ENCODE measurements at regions not wholly inside any gene's neighbourhood (a gene's known extent, or its start where the extent isn't known, plus 50 kb on each side); places are given as distances from the start of the nearest gene placed in this dataset.

DNA sequence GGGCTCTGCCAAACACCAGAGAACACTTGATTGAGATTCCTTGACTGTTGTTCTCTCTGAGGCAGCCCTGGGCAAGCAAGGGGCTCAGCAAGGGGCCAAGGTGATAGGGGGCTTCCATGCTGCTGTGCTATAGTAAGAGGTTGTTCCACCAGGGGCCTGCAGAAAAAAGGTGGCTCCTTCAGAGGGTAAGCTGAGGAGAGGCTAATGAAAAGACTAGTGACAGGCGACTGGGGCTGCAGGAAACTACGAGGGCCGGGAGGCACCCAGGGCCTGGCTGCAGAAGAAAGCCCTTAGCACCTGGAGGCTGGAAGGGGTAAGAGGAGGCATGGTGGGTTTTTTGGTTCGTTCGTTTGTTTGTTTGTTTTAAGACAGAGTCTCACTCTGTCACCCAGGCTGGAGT is 88.0 kb upstream of the CTNNA1 start:
- no peak for DNase-seq (ENCODE audit: low spot score)

DNA sequence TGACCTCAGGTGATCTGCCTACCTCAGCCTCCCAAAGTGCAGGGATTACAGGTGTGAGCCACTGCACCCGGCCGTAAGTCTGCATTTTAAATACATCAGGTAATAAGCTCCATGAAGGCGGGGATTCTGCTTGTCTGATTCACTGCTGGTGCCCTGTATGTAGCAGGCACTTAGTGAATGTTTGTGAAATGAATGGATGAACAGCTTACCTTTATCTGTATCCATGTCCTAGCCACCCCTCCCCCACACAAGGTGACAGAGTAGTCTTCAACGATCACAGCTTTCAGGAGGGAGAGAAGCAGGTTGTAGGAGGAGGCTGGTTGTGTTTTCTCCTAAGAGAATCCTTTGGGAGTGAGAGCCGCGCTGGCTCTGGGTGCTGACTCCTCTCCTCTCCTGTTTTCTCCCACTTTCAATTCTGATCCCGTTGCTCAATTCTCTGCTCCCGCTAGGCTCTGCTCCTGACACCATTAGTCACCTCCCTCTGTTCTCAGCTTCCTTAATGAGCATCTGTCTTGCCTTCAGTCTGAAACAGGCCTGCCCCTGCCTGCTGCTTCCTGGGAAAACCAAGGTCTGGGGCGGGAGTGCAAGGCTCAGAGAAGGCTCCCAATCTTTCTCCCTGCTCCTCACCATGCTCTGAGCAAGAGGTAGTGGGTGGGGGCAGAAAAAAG is 88.8 kb upstream of the CTNNA1 start:
- DNase-seq (ENCODE audit: low spot score) = peak; percentile 45

DNA sequence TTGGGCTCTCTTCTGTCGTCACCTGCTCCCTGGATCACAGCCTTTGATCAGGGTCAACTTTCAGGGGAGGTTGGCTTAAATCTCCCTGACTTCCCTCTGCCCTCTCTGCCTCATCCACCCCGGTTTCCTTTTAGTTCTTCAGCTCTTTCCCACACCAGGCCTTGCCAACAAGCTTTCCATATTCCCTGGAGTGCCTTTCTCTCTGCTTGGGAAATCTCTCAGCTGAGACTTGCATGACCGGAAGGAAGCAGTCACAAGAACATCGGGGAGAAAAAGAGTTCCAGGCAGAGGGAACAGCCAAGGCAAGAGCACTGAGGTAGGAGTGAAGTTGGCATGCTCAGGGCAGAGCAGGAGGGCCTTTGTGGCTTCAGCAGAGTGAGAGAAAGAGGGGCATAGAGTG is 88.4 kb upstream of the HSPA9 start:
- no peak for DNase-seq (ENCODE audit: low spot score)

DNA sequence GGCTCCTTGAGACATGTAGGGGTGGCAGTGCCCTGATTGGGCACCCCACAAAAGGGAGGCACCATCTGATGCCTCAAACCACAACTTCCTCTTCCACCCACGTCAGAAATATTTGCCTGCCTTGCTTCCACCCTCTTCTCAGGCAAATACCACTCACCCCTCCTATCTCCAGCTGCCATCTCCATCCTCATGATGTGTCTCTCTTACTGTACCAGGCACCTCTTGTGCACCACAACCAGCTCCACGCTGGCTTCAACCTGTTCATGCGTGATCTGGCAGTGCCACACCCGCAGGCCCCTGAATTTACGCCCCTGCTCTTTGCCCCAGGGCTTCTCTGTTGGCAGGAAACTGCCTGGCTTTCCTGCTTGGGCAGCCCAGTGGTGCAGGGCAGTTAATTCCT is 87.8 kb upstream of the HSPA9 start:
- no peak for DNase-seq (ENCODE audit: low spot score)

DNA sequence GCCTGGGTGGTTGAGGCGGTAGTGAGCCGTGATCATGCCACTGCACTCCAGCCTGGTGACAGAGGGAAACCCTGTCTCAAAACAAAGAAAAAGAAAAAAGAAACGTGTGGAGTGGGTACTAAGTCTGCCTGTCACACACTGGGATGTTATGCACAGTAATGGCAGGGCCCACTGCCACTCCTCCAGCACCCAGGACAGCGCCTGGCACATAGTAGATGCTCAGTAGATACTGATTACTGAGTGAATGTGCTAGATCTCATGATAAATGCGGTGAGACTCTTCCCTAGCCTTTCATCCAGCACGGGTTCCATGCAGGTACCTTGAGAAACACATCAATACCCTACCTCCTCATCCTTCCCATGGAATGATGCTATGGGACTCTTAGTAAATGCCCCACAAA is 87.4 kb upstream of the HSPA9 start:
- DNase-seq (ENCODE audit: low spot score) = peak; percentile 29

DNA sequence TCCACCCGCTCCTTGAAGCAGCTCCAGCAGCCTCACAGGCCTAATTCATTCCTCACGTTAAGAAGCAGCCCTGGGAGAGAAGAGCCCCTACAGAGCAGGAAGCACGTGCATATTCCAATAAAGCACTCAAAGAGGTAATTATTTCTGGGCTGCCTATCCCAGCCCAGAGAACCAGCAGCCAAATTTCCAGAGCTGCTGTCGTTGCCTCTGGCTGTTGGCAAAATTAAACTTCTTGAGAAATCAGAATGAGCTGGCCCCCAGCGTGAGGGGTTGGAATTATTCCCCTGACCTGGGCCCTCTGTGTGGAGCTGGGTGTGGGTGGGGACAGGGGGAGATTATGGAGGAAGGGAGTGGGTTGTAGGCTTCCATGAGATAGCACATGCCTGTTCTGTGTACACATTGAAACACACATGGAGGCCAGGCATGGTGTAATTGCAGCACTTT is 86.8 kb upstream of the HSPA9 start:
- no peak for DNase-seq (ENCODE audit: low spot score)

DNA sequence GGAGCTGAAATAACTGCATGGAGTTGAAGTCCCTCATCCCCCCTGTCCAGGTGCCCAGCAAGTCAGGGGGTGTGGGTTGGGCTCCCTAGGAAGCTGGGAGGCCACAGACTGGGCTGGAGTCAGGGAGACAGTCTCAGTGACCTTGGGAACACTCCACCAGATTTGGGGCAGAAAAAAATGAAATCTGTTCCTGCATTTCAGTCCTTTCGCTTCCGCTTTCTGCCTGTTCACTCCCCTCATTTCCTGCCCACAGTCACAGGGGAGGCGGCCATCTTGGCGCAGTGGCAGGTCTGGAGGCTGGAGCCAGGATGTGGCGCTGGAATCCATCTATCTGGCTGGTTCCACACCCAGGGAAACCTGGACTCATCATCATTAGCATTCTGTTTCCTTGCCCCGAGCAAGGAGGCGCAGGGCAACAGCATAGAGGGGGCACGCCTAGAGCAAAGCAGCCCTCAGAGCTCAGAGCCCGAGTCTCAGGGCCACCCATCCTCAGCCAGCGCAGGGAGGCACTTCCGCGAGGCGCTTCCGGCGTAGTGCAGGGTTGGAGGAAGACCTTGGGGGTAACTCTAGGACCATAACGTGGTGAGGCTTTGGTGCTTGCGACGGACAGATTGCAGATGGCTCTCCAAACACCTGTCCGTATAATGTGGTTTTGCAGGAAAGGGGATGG is 86.2 kb upstream of the HSPA9 start:
- DNase-seq (ENCODE audit: low spot score) = no peak

DNA sequence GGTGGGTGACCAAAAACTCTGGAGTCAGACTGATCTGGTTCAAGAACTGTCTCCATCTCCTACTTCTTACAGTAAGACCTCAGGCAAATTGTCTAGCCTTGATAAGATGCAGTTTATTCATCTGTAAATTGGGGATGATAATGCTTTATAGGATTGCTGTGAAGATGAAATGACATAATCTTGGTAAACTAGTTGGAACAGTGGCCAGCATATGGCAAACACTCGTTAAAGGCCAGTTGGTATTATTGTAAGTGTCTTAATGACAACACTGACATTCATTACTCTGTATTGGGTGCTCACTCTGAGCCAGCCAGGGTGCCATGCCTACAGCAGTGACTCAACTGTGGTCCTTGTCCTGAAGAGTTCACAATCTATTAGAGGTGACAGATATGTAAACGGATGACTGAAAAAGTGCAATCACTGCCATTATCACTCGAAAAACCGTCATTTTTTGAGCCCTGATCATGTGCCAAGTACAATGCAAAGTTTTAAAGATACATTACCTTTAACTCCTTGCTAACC is 84.9 kb upstream of the HSPA9 start:
- no peak for DNase-seq (ENCODE audit: low spot score)

DNA sequence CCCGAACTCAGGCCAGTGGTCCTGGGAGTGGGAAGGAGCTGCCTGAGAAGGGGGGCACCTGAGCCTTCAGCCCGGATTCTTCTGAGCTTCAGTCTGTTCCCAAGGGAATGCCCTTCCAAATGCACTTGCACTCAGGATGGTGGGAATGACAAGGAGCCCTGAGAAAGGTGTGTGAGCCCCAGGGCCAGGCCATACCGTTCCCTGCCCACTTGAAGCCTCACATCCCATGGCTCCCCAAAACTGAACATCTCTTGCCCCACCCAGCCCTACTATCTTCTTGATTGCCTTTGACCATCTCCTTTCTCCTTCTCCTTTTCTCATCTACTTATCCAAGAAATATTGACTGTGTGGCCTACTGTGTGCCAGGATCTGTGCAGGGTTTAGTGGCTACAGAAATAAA is 84.4 kb upstream of the HSPA9 start:
- no peak for DNase-seq (ENCODE audit: low spot score)

DNA sequence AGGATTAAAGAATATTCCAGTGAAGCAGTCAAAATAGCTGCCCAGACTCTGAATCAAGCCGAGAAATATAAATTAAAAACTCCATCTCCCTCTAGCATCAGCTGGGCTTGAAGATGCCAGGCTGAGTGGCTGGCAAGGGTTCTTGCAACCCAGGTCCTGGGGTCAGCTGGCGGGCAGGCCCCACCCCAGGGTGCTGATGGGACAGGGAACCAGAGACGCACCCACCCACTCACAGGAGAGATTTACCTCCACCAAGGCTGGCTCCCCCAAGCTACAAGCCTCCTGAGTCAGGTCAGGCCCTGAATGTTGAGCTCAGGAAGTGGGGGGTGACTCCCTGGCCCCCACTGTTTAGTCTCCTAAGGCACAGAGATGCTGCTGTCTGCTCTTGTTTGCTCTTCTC is 83.9 kb upstream of the HSPA9 start:
- no peak for DNase-seq (ENCODE audit: low spot score)

DNA sequence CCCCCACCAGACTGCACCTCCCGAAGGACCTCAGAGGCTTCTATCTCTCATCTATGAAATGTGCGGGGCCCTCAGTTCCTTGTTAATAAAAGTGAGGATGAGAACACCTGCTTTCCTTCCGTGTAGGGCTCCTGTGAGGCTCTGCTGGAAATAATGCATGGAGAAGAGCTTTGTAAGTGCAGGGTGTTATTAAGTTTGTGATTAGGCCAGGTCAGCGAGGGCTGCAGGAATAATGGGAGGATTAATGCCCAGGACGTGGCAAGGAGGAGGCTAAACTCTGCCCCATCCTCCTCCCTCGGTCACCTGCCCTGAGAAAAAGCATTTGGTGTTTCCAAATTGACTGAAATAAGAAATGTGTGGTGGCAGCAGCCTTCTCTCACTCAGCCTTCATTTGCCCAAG is 83.5 kb upstream of the HSPA9 start:
- no peak for DNase-seq (ENCODE audit: low spot score)

DNA sequence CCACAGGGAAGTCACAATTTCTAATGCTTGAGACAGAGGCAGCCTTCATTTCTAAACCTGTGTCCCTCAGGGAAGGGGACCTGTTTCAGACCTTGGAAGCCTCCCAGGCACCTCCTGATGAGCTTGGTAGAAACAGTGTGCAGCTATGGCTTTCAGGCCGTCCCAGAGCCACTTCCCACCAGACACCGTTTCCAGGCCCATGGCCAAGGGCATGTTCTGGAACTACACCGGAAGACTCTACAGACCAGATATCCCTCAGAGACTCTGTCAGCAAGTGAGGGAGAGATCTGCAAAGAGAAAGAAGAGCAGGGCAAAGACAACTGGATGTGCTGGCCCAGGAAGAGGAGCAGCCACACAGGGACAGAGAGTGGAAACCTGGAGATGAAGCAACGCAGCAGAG is 82.2 kb upstream of the HSPA9 start:
- no peak for DNase-seq (ENCODE audit: low spot score)

DNA sequence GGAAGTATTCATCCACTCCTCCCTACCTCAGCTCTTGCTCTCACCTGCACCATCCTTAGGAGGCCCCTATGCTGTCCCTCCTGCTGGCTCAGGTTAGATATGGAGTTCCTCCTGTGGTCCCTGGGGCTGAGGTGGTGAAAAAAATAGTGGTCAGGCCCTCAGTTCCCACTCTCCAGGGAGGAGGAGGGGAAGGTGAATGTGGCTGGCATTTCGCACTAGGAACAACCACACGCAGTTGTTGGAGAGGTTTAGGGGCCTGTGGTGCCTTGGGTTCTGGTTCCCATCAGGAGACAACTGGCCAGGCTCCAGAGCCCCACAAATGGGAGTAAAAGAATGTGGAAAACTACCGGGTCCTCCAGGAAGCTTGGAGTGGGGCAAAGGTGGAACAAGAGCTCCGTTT is 81.7 kb upstream of the HSPA9 start:
- no peak for DNase-seq (ENCODE audit: low spot score)

DNA sequence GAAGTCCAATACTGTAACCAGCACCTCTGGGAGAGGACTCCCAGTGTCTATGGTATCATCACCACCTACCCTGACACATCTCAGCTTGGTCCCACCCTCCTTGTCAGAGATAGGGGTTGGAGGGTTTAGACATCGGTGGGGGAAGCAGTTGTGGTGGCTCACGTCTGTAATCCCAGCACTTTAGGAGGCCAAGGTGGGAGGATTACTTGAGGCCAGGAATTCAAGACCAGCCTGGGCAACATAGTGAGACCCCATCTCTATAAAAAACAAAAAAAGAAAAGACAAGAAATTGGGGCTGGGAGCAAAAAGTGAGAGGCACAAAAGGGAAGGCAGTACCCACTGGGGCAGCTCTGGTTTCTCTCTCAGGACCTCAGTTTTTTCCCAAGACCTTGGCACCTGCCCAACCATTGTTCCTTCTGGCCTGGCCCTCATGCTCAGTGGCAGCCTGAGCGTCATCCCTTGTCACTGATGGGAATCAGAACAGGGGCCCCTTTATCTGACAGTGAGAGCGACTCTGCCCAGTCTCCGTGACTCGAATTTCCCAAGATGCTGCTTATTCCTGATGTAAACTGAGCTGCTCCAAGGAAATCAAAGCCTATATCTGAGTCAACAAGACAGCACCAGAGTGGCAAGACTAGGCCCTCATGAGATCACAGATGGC is 80.5 kb upstream of the HSPA9 start:
- DNase-seq (ENCODE audit: low spot score) = no peak

DNA sequence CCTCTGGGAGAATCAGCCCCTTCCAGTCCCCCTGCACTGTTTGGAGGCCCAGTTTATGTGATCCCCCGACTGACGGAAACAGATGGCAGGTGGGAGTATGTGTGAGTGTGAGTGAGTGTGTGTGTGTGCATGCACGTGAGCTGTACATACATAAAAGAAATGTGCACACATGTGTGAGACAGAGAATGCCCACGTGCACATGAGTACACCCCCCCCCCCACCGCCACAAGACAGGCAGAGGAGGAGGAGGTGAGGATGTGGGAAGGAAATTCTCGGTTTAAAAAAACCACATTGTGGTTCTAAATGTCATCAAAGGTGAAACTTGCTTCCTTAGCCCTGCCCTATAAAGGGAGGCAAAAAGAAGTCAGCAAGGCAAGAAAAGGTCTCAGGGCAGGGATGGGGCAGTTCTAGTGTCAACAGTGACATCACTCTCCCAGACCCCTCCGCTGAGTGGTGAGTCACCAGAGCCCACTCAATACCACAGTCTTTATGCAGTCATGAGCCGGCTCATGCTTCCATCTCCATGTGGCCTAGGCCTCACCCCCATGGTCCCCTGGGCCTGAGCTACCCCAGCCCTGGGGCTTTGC is 79.2 kb upstream of the HSPA9 start:
- no peak for DNase-seq (ENCODE audit: low spot score)

DNA sequence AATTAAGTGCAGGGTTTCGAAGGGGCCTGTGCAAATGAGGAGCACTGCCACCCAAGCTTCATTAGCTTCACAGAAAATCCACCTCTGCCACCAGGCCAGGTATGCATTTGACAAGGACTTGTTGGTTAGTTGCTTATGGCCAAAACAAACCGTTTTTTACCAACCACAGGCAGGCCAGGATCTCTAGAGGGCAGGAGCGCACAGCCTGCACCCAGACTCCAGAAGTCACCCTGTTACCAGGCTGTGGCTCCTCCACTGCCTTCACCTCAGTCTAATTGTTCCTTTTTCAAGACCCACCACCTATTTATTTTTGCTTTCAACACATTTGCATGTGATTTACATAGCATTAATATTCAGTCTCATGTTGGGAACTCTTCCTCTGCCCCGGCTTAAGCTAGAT is 78.3 kb upstream of the HSPA9 start:
- DNase-seq (ENCODE audit: low spot score) = no peak

DNA sequence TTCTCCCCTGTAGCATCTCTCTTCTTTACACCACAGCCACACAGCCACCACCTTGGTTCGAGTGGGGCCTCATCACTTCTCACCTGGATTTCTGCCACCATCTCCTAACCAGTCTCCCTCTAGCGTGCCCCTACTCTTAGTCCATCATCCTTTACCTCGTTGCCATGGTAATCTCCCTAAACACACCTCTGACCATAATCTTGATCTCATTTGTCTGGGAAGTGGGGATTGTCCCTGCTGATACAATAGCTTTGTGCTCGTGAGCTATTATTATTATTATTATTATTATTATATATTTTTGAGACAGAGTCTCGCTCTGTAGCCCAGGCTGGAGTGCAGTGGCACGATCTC is 76.5 kb upstream of the HSPA9 start:
- DNase-seq (ENCODE audit: low spot score) = no peak

DNA sequence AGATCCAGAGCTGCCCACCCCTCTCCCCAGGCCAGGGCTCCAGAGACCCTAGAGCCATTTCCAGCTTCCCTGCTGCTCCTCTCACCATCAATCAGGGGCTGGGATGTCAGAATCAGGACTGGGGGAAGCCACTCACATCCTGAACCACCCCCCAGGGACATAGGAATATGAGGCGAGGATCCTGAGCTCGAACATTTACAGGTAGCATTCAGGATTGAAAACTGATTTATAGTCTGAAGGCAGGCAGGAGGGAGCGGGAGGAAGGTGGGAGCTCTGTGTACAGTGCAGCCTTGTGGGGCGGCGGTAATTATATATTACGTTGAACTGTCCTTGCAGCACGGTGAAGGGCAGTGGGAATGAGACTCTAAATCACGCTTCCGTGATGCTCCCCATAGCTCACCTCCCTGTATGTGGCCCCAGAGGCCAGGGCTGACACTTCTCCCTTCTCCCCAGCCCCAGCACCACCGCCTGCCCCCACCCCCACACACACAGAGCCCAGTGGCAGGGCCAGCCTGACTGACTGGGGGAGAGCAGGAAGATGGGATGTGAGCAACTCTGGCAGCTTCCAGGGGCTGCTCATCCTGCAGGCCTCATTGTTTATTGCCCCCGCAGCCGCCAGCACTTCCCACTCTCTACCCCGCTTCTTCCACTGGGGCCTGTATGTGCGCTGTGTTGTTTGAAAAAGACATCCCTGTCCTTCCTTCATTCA is 76.0 kb upstream of the HSPA9 start:
- DNase-seq (ENCODE audit: low spot score) = no peak

DNA sequence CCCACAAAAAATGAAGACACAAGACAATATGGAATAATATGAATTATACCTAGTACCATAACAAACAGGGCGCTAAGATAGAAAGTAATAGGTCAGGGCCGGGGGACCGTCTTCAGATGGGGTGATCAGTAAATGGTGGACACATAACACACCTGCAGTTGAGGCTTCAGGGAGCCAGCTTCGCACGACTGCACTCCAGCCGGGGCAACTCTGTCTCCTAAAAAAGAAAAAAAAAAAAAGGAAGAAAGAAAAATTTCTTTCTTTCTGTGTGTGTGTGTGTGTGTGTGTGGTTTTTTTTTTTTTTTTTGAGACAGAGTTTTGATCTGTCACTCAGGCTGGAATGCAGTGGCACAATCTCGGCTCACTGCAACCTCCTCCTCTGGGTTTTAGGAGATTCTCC is 75.0 kb upstream of the HSPA9 start:
- DNase-seq (ENCODE audit: low spot score) = no peak

DNA sequence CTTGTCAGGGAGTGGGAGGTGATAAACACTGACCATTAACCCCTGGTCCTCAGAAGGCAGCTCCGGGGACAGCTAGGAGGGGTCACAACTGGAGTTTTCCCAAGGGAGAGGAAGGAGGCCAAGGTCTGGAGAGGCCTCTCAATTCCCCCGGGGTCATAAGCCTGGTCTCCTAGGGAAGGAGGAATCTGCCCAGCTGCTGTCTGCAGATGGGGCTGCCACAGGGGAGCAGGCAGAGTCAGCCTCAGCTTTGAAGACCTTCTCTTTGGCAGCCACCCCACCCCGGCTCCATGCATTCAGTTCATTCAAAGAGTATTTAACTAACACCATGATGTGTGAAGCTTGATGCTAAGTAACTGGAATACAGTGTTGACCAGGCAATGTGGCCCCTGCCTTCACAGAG is 74.6 kb upstream of the HSPA9 start:
- DNase-seq (ENCODE audit: low spot score) = no peak

DNA sequence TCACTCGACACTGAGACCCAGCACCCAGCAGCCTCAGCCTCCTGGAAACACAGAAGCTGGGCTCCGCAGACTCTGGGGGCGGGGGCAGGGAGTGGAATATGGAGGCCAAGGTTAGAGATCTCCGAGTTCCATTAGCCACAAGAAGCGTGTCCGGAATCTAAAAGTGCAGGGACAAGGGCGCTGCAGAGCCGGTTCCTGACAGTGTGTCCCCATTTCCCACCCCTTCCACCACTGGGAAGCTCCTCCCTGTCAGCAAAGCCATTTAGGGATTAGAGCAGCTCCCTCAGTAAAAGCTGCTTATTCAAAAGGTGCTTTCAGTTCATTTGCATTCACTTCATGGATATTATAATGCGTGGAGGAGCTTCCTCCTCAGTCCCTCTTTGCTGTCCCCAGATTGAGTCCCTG is 74.1 kb upstream of the HSPA9 start:
- no peak for DNase-seq (ENCODE audit: low spot score)

DNA sequence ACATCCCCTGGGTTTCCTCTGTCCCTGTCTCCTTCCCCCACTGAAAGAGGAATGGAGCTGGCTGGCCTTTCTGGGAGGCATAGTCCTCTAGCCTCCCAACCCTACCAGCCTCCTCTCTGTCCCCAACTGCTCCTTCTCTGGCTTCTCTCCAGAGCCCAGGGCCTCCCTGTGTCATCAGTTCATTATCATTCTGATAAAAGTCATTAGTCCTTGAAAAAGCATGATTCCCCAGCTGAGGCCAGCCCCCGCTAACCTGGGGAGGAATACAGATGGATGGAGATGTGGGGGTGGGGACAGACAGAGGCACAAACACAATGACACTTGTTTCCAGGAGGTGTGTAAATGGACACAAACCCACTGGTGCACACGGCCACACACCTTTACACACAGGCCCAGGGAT is 73.6 kb upstream of the HSPA9 start:
- no peak for DNase-seq (ENCODE audit: low spot score)

Measured in AG08395 (cell line).